IMR-90 (cell line): ENCODE measurements at regions not wholly inside any gene's neighbourhood (a gene's known extent, or its start where the extent isn't known, plus 50 kb on each side); places are given as distances from the start of the nearest gene placed in this dataset.

Experiments
- ATAC-seq: fragments of 200-7000 bp; cut with Tn5 transposase; 2 replicates; pipeline ENCODE4 v1.9.1; 2020; ENCODE audit warnings: low read depth, mild to moderate bottlenecking, moderate library complexity
- BruUV-seq: library from RNA; stranded (reverse); fragments of 400-500 nt; replicated peaks from 2 replicates; lab custom pipeline; 2021; lab: Mats Ljungman, UMichigan
- CTCF ChIA-PET: fragments of 300-600 bp; formaldehyde crosslinking; extraction: SDS; loops from one replicate; lab custom pipeline; 2021; ENCODE audit warnings: antibody characterized with exemption; lab: Yijun Ruan, JAX
- POLR2A ChIA-PET: fragments of 300-600 bp; sonication (Branson Sonifier 250); formaldehyde crosslinking; loops from one replicate; lab custom pipeline; 2022; ENCODE audit warnings: antibody characterized with exemption; ENCODE audit not compliant: unreplicated experiment; lab: Charles Lee
- DNase-seq: peaks from one replicate; pipeline ENCODE4 v3.0.0; 2013
- H2AFZ ChIP-seq: replicated peaks from 2 replicates; pipeline ENCODE3; 2013; ENCODE audit warnings: low read length, mild to moderate bottlenecking; ENCODE audit not compliant: poor library complexity
- H2AK5ac ChIP-seq: 2 replicates; pipeline ENCODE4 v1.6.1; 2013; ENCODE audit warnings: low read depth, low read length, inconsistent platforms
- H2AK9ac ChIP-seq: replicated peaks from 2 replicates; pipeline ENCODE3; 2013; ENCODE audit warnings: mild to moderate bottlenecking, low read depth, low read length, moderate library complexity; ENCODE audit not compliant: poor library complexity
- H2BK120ac ChIP-seq: 2 replicates; pipeline ENCODE4 v1.6.1; 2013; ENCODE audit warnings: low read depth, low read length, inconsistent platforms
- H2BK15ac ChIP-seq: 3 replicates; pipeline ENCODE4 v1.6.1; 2013; ENCODE audit warnings: low read depth, low read length, inconsistent platforms
- H2BK20ac ChIP-seq: 2 replicates; pipeline ENCODE4 v1.6.1; 2013; ENCODE audit warnings: low read depth, mild to moderate bottlenecking, inconsistent platforms, low read length, moderate library complexity
- H2BK5ac ChIP-seq: 2 replicates; pipeline ENCODE4 v1.6.1; 2013; ENCODE audit warnings: mild to moderate bottlenecking, low read depth, low read length, inconsistent platforms; ENCODE audit not compliant: poor library complexity, severe bottlenecking
- H3K14ac ChIP-seq: replicated peaks from 2 replicates; pipeline ENCODE4 v1.6.1; 2013; ENCODE audit warnings: low read depth, low read length, inconsistent platforms
- H3K18ac ChIP-seq: 2 replicates; pipeline ENCODE4 v1.6.1; 2013; ENCODE audit warnings: low read depth, low read length, control low read depth
- H3K23ac ChIP-seq: 2 replicates; pipeline ENCODE4 v1.6.1; 2013; ENCODE audit warnings: low read depth, low read length, inconsistent platforms
- H3K27ac ChIP-seq: 2 replicates; pipeline ENCODE4 v1.5.1; 2013; ENCODE audit warnings: mild to moderate bottlenecking, control low read depth, low read length; ENCODE audit not compliant: insufficient read depth
- H3K27me3 ChIP-seq: 2 replicates; pipeline ENCODE4 v1.6.1; 2013; ENCODE audit warnings: low read length; ENCODE audit not compliant: control insufficient read depth, insufficient read depth
- H3K36me3 ChIP-seq: 2 replicates; pipeline ENCODE4 v1.6.1; 2013; ENCODE audit warnings: low read length, mixed read lengths; ENCODE audit not compliant: control insufficient read depth, insufficient read depth
- H3K4ac ChIP-seq: 2 replicates; pipeline ENCODE4 v1.6.1; 2013; ENCODE audit warnings: low read depth, low read length, inconsistent platforms
- H3K4me1 ChIP-seq: 2 replicates; pipeline ENCODE4 v1.6.1; 2013; ENCODE audit warnings: low read length, mixed read lengths; ENCODE audit not compliant: control insufficient read depth, insufficient read depth
- H3K4me2 ChIP-seq: 2 replicates; pipeline ENCODE4 v1.6.1; 2013; ENCODE audit warnings: low read depth, mild to moderate bottlenecking, control low read depth, low read length, moderate library complexity
- H3K4me3 ChIP-seq: 2 replicates; pipeline ENCODE4 v1.5.1; 2013; ENCODE audit warnings: low read depth, mild to moderate bottlenecking, control low read depth, low read length, moderate library complexity; ENCODE audit not compliant: insufficient read depth
- H3K56ac ChIP-seq: 2 replicates; pipeline ENCODE4 v1.6.1; 2013; ENCODE audit warnings: low read length, inconsistent platforms; ENCODE audit not compliant: insufficient read depth; ENCODE audit errors: extremely low read depth
- H3K79me1 ChIP-seq, 2 experiments: 2 replicates each; pipeline ENCODE4 v1.6.1; 2013; ENCODE audit warnings: low read length in 2 of 2, inconsistent platforms in 1 of 2, low read depth in 1 of 2
- H3K9ac ChIP-seq: 2 replicates; pipeline ENCODE4 v1.6.1; 2013; ENCODE audit warnings: low read depth, low read length, control low read depth
- H3K9me1 ChIP-seq: 2 replicates; pipeline ENCODE4 v1.6.1; 2013; ENCODE audit warnings: low read length, inconsistent platforms; ENCODE audit not compliant: insufficient read depth
- H3K9me3 ChIP-seq: 2 replicates; pipeline ENCODE4 v1.6.1; 2013; ENCODE audit warnings: low read length; ENCODE audit not compliant: control insufficient read depth, insufficient read depth
- H4K20me1 ChIP-seq: 2 replicates; pipeline ENCODE4 v1.6.1; 2013; ENCODE audit warnings: low read length, inconsistent platforms; ENCODE audit not compliant: insufficient read depth
- H4K5ac ChIP-seq: 2 replicates; pipeline ENCODE4 v1.6.1; 2013; ENCODE audit warnings: mild to moderate bottlenecking, low read depth, low read length, control low read depth
- H4K8ac ChIP-seq, 2 experiments: 2 replicates each; pipeline ENCODE4 v1.6.1; 2013; ENCODE audit warnings: low read depth in 2 of 2, low read length in 2 of 2, control low read depth in 1 of 2, inconsistent platforms in 1 of 2
- H4K91ac ChIP-seq: 2 replicates; pipeline ENCODE4 v1.6.1; 2013; ENCODE audit warnings: low read depth, low read length, inconsistent platforms; ENCODE audit not compliant: insufficient read depth
- BHLHE40 ChIP-seq: fragments of 150-350 bp; IDR thresholded peaks from 2 replicates; pipeline ENCODE4 v1.6.1; 2016; ENCODE audit warnings: mild to moderate bottlenecking, low read depth, low read length
- CEBPB ChIP-seq: IDR thresholded peaks from 2 replicates; pipeline ENCODE4 v1.6.1; 2012; ENCODE audit warnings: low read depth, low read length, improper control_type of control experiment
- CHD1 ChIP-seq: IDR thresholded peaks from 2 replicates; pipeline ENCODE4 v1.6.1; 2012; ENCODE audit warnings: low read depth, low read length, improper control_type of control experiment
- ELK1 ChIP-seq: fragments of 150-350 bp; IDR thresholded peaks from 2 replicates; pipeline ENCODE4 v1.6.1; 2016; ENCODE audit warnings: low read depth, mild to moderate bottlenecking, low read length, moderate library complexity, borderline replicate concordance
- FOS ChIP-seq: fragments of 150-350 bp; IDR thresholded peaks from 2 replicates; pipeline ENCODE4 v1.6.1; 2016; ENCODE audit warnings: low read depth, low read length
- MAFK ChIP-seq: IDR thresholded peaks from 2 replicates; pipeline ENCODE4 v1.6.1; 2012; ENCODE audit warnings: low read depth, low read length, improper control_type of control experiment
- MAZ ChIP-seq: IDR thresholded peaks from 2 replicates; pipeline ENCODE4 v1.6.1; 2012; ENCODE audit warnings: low read depth, mild to moderate bottlenecking, low read length, improper control_type of control experiment, moderate library complexity, borderline replicate concordance
- MXI1 ChIP-seq: IDR thresholded peaks from 2 replicates; pipeline ENCODE4 v1.6.1; 2012; ENCODE audit warnings: low read depth, mild to moderate bottlenecking, low read length, moderate library complexity, borderline replicate concordance
- NFE2L2 ChIP-seq: fragments of 150-350 bp; IDR thresholded peaks from 2 replicates; pipeline ENCODE4 v1.6.1; 2016; ENCODE audit warnings: low read depth, mild to moderate bottlenecking, low read length
- POLR2A ChIP-seq: IDR thresholded peaks from 2 replicates; pipeline ENCODE4 v1.6.1; 2012; ENCODE audit warnings: mild to moderate bottlenecking, low read depth, low read length
- RAD21 ChIP-seq: IDR thresholded peaks from 2 replicates; pipeline ENCODE4 v1.6.1; 2012; ENCODE audit warnings: low read length, improper control_type of control experiment
- RCOR1 ChIP-seq: IDR thresholded peaks from 2 replicates; pipeline ENCODE4 v1.6.1; 2012; ENCODE audit warnings: mild to moderate bottlenecking, low read length, improper control_type of control experiment; ENCODE audit not compliant: insufficient replicate concordance
- RFX5 ChIP-seq: IDR thresholded peaks from 2 replicates; pipeline ENCODE4 v1.8.0; 2012; ENCODE audit warnings: low read depth, mild to moderate bottlenecking, low read length, moderate library complexity
- SMC3 ChIP-seq: fragments of 150-350 bp; IDR thresholded peaks from 2 replicates; pipeline ENCODE4 v1.6.1; 2016; ENCODE audit warnings: low read depth, mild to moderate bottlenecking, antibody characterized with exemption, low read length, moderate library complexity
- WGBS, 2 experiments: methylation state at CpG; one replicate each; pipeline versions ENCODE4 v1.1.5 to v1.1.7; 2013; ENCODE audit warnings: missing lambda C conversion rate in 2 of 2; ENCODE audit not compliant: insufficient read length in 1 of 2; ENCODE audit errors: extremely low coverage in 2 of 2; 5-methylcytosine and 5-hydroxymethylcytosine counted together
- dilution Hi-C: fragments of 300-500 bp; cut with HindIII; formaldehyde crosslinking; loops from one replicate; pipeline ENCODE4 v1.14.3; 2018; ENCODE audit warnings: low sequenced_read_pairs; ENCODE audit not compliant: unreplicated experiment
- in situ Hi-C: fragments of 300-500 bp; cut with MboI; formaldehyde crosslinking; loops from 3 replicates; pipeline ENCODE4 v1.14.3; 2019; ENCODE audit warnings: low sequenced_read_pairs, inconsistent platforms, mixed read lengths
- intact Hi-C: fragments of 100-400 bp; cut with micrococcal nuclease; formaldehyde crosslinking; loops from 2 replicates; pipeline ENCODE4 v1.10.0; 2022
- TF ChIP-seq, protein P1 (sequence below): conservative IDR thresholded peaks from 2 replicates; pipeline ENCODE4 v1.5.1; 2012; ENCODE audit warnings: mild to moderate bottlenecking, low read depth, low read length, improper control_type of control experiment
- TF ChIP-seq, protein P2 (sequence below): fragments of 150-350 bp; IDR thresholded peaks from 2 replicates; pipeline ENCODE4 v1.6.1; 2017; ENCODE audit warnings: mild to moderate bottlenecking, antibody characterized with exemption, low read length, low read depth

DNA sequence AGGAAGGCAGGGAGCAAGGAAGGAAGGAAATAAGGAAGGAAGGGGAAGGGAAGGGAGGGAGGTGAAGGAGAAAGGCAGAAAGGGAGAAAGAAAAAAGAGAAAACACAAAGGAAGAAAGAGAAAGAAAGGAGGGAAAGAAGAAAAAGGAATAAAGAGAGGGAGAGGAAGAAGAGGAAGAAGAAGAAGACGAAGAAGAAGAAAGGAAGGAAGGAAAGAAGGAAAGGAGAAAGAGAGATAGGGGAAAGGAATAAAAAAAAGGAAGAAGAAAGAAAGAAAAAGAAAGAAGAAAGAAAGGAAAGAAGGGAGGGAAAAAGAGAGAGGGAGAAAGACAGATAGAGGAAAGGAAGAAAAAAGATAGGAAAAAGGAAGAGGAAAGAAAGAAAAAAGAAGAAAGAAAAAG, 128.0 kb downstream of the MXRA5 start:
- ChIA-PET POLR2A (no interaction called here), CTCF (interaction anchor here (0.6 kb wide), 1 partner anchor 51 kb away, joined by 5 read pairs; no protein-coding TSS in a partner anchor)
- Histone ChIP-seq H3K23ac (no peak overlapping the region), H2AFZ (no peak overlapping the region), H3K9me3 (no peaks in the 10 kb centered on the region; the same call in 1 of the 2 replicates), H2BK5ac (no peak overlapping the region), H3K27me3 (no peaks in the 10 kb centered on the region), H3K4me3 (no peak overlapping the region), H3K56ac (no peak overlapping the region), H3K9ac (no peak overlapping the region), H3K4me2 (no peak overlapping the region), H3K18ac (no peak overlapping the region), H3K14ac (no peak overlapping the region), H3K4me1 (no peaks in the 10 kb centered on the region), H2BK20ac (no peak overlapping the region), H2BK120ac (no peak overlapping the region), H2AK5ac (no peak overlapping the region), H3K79me1 (no peaks in the 10 kb centered on the region), H4K91ac (no peak overlapping the region), H2AK9ac (no peak overlapping the region), H4K20me1 (no peaks in the 10 kb centered on the region), H4K8ac (no peak overlapping the region), H2BK15ac (no peak overlapping the region), H3K36me3 (no peaks in the 10 kb centered on the region), H3K27ac (no peak overlapping the region), H3K4ac (no peak overlapping the region), H3K9me1 (no peaks in the 10 kb centered on the region), H4K5ac (no peak overlapping the region)
- dilution Hi-C loops (no loop called here), in situ Hi-C loops (no loop called here), intact Hi-C loops (no loop called here)
- WGBS, 2 experiments: 20% methylated on average over 1 of the region's 1 CpG; no CpG with 5 or more reads in 1 of the 2 experiments
- TF ChIP-seq BHLHE40: no peak
- no peak for TF ChIP-seq MXI1
- no peak for TF ChIP-seq MAFK
- TF ChIP-seq RAD21: no peak
- TF ChIP-seq, protein P1, sequence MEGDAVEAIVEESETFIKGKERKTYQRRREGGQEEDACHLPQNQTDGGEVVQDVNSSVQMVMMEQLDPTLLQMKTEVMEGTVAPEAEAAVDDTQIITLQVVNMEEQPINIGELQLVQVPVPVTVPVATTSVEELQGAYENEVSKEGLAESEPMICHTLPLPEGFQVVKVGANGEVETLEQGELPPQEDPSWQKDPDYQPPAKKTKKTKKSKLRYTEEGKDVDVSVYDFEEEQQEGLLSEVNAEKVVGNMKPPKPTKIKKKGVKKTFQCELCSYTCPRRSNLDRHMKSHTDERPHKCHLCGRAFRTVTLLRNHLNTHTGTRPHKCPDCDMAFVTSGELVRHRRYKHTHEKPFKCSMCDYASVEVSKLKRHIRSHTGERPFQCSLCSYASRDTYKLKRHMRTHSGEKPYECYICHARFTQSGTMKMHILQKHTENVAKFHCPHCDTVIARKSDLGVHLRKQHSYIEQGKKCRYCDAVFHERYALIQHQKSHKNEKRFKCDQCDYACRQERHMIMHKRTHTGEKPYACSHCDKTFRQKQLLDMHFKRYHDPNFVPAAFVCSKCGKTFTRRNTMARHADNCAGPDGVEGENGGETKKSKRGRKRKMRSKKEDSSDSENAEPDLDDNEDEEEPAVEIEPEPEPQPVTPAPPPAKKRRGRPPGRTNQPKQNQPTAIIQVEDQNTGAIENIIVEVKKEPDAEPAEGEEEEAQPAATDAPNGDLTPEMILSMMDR: no peak
- TF ChIP-seq NFE2L2: no peak
- TF ChIP-seq SMC3: no peak
- TF ChIP-seq FOS: no peak
- TF ChIP-seq CEBPB: no peak
- TF ChIP-seq RCOR1: no peak
- TF ChIP-seq CHD1: no peak
- TF ChIP-seq POLR2A: no peak
- TF ChIP-seq ELK1: no peak
- no peak for TF ChIP-seq MAZ
- no peak for TF ChIP-seq RFX5
- TF ChIP-seq, protein P2, sequence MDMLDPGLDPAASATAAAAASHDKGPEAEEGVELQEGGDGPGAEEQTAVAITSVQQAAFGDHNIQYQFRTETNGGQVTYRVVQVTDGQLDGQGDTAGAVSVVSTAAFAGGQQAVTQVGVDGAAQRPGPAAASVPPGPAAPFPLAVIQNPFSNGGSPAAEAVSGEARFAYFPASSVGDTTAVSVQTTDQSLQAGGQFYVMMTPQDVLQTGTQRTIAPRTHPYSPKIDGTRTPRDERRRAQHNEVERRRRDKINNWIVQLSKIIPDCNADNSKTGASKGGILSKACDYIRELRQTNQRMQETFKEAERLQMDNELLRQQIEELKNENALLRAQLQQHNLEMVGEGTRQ: no peak
- ATAC-seq: no peak
- BruUV-seq: no TSS peak
- DNase-seq: no peak
